ENCODE measurements at regions not wholly inside any gene's neighbourhood (a gene's known extent, or its start where the extent isn't known, plus 50 kb on each side); places are given as distances from the start of the nearest gene placed in this dataset.

- no peak for TF ChIP-seq POLR2A (IDR thresholded peaks at IDR 0.05)
- TF ChIP-seq, protein P1, sequence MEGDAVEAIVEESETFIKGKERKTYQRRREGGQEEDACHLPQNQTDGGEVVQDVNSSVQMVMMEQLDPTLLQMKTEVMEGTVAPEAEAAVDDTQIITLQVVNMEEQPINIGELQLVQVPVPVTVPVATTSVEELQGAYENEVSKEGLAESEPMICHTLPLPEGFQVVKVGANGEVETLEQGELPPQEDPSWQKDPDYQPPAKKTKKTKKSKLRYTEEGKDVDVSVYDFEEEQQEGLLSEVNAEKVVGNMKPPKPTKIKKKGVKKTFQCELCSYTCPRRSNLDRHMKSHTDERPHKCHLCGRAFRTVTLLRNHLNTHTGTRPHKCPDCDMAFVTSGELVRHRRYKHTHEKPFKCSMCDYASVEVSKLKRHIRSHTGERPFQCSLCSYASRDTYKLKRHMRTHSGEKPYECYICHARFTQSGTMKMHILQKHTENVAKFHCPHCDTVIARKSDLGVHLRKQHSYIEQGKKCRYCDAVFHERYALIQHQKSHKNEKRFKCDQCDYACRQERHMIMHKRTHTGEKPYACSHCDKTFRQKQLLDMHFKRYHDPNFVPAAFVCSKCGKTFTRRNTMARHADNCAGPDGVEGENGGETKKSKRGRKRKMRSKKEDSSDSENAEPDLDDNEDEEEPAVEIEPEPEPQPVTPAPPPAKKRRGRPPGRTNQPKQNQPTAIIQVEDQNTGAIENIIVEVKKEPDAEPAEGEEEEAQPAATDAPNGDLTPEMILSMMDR (IDR thresholded peaks at IDR 0.05): no peak
Observed at GRCh38 chr20:22063753-22064152, 358.3 kb downstream of the PAX1 start.
